ENCODE measurements at regions not wholly inside any gene's neighbourhood (a gene's known extent, or its start where the extent isn't known, plus 50 kb on each side); places are given as distances from the start of the nearest gene placed in this dataset.

DNA sequence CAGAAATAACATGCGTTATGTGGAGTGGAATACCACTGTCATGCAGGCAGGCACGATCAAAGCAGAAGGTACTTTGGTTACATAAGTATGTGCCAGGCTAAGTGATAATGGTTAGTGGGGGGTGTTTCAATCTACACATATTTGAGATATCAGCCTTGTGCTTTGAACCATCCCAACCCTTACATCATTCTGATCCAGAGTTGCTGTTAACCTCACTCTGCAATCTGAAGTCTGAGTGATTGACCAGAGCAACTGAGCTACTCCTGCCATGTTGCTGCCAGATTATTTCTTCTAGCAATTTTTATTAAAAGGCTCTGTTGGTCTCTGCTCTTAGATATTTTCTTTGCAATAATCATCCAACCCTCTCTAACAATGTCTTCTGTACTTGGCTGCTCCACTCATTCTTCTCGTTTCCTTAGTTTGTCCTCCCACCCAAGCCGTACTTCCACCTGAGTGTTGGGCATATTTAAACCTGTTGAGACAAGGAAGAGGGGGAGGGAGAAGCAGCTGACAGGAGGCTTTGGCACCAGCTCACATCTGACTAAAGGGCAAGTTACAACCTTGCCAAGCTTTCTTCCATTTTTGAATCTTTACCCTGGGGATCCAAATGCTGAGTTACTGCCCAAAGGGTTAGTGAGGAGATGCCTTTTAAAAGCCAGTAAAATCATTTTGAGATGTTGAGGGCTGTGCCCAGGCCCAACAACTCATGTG is 114.1 kb upstream of the SESN3 start:
- TF ChIP-seq, protein P1, sequence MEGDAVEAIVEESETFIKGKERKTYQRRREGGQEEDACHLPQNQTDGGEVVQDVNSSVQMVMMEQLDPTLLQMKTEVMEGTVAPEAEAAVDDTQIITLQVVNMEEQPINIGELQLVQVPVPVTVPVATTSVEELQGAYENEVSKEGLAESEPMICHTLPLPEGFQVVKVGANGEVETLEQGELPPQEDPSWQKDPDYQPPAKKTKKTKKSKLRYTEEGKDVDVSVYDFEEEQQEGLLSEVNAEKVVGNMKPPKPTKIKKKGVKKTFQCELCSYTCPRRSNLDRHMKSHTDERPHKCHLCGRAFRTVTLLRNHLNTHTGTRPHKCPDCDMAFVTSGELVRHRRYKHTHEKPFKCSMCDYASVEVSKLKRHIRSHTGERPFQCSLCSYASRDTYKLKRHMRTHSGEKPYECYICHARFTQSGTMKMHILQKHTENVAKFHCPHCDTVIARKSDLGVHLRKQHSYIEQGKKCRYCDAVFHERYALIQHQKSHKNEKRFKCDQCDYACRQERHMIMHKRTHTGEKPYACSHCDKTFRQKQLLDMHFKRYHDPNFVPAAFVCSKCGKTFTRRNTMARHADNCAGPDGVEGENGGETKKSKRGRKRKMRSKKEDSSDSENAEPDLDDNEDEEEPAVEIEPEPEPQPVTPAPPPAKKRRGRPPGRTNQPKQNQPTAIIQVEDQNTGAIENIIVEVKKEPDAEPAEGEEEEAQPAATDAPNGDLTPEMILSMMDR (IDR thresholded peaks at IDR 0.05), result no peak
- TF ChIP-seq POLR2A (IDR thresholded peaks at IDR 0.05), result no peak

Data from esophagus squamous epithelium (tissue), 4 donors.